Smooth muscle cell (in vitro differentiated cells): ENCODE measurements at regions not wholly inside any gene's neighbourhood (a gene's known extent, or its start where the extent isn't known, plus 50 kb on each side); places are given as distances from the start of the nearest gene placed in this dataset.

Source experiments
- DNase-seq: peaks from one replicate; lab custom pipeline; 2025; ENCODE audit not compliant: unreplicated experiment; lab: John Stamatoyannopoulos, UW
- H2AFZ ChIP-seq: fragments of 200-600 bp; sonication (generic); 2 replicates; pipeline ENCODE4 v1.6.0; 2016; ENCODE audit warnings: antibody characterized with exemption, low read depth, mild to moderate bottlenecking
- H3F3A ChIP-seq: fragments of 200-600 bp; sonication (generic); 2 replicates; pipeline ENCODE4 v1.6.0; 2017; ENCODE audit warnings: antibody characterized with exemption, low read depth
- H3K27ac ChIP-seq: fragments of 200-600 bp; sonication (generic); 2 replicates; pipeline ENCODE4 v1.5.1; 2016; ENCODE audit warnings: low read depth, mild to moderate bottlenecking
- H3K27me3 ChIP-seq: fragments of 200-600 bp; sonication (generic); 2 replicates; pipeline ENCODE4 v1.6.1; 2016; ENCODE audit warnings: low read depth, mild to moderate bottlenecking
- H3K36me3 ChIP-seq: fragments of 200-600 bp; sonication (generic); 2 replicates; pipeline ENCODE4 v1.5.1; 2016; ENCODE audit warnings: low read depth
- H3K4me1 ChIP-seq: fragments of 200-600 bp; sonication (generic); 2 replicates; pipeline ENCODE4 v1.5.1; 2016; ENCODE audit warnings: low read depth
- H3K4me2 ChIP-seq: fragments of 200-600 bp; sonication (generic); 2 replicates; pipeline ENCODE4 v1.6.0; 2016; ENCODE audit warnings: mild to moderate bottlenecking
- H3K4me3 ChIP-seq: fragments of 200-600 bp; sonication (generic); 2 replicates; pipeline ENCODE4 v1.5.1; 2016; ENCODE audit warnings: mild to moderate bottlenecking
- H3K79me2 ChIP-seq: fragments of 200-600 bp; sonication (generic); 2 replicates; pipeline ENCODE4 v1.6.0; 2016; ENCODE audit warnings: low read depth, mild to moderate bottlenecking
- H3K9ac ChIP-seq: fragments of 200-600 bp; sonication (generic); 2 replicates; pipeline ENCODE4 v1.6.0; 2016; ENCODE audit warnings: low read depth
- H3K9me3 ChIP-seq: fragments of 200-600 bp; sonication (generic); replicated peaks from 2 replicates; pipeline ENCODE4 v1.5.1; 2016; ENCODE audit warnings: low read depth
- H4K20me1 ChIP-seq: fragments of 200-600 bp; sonication (generic); 2 replicates; pipeline ENCODE4 v1.6.0; 2016; ENCODE audit warnings: low read depth
- CTCF ChIP-seq: fragments of 200-600 bp; sonication (generic); IDR thresholded peaks from 2 replicates; pipeline ENCODE4 v1.5.1; 2017; ENCODE audit warnings: borderline replicate concordance, mild to moderate bottlenecking, antibody characterized with exemption; ENCODE audit not compliant: insufficient read depth, poor library complexity, severe bottlenecking
- WGBS: methylation state at CpG from one replicate; pipeline ENCODE4 v1.1.7; 2016; ENCODE audit warnings: low lambda C conversion rate; 5-methylcytosine and 5-hydroxymethylcytosine counted together

- H3K4me2 ChIP-seq = no peak overlapping the region
- no peaks in the 10 kb centered on the region for H3K79me2 ChIP-seq
- no peak overlapping the region for H3K4me3 ChIP-seq
- no peaks in the 10 kb centered on the region for H3K36me3 ChIP-seq
- no peak overlapping the region for H2AFZ ChIP-seq
- H4K20me1 ChIP-seq = no peaks in the 10 kb centered on the region
- no peaks in the 10 kb centered on the region for H3F3A ChIP-seq
- H3K27ac ChIP-seq = no peak overlapping the region
- H3K4me1 ChIP-seq = no peaks in the 10 kb centered on the region
- H3K9me3 ChIP-seq = no peaks in the 10 kb centered on the region
- no peak overlapping the region for H3K9ac ChIP-seq
- DNase-seq = no peak
- no peaks in the 10 kb centered on the region for H3K27me3 ChIP-seq
- no peak for TF ChIP-seq CTCF
- WGBS = 61% methylated on average over 16 of the region's 16 CpGs
These were observed 555.2 kb downstream of the CMPK2 start for GRCh38 chr2:6310256-6311215.

- 71% methylated on average over 6 of the region's 6 CpGs for WGBS
- no peak overlapping the region for H3K9ac ChIP-seq
- no peak for DNase-seq
These were observed 553.3 kb downstream of the CMPK2 start for GRCh38 chr2:6312367-6312766.

GRCh38 chr2:6314218-6314960 lies 551.3 kb downstream of the CMPK2 start:
- 70% methylated on average over 4 of the region's 4 CpGs for WGBS
- H3K4me1 ChIP-seq = no peaks in the 10 kb centered on the region
- no peak overlapping the region for H3K4me2 ChIP-seq
- no peaks in the 10 kb centered on the region for H3K9me3 ChIP-seq
- no peak for DNase-seq
- H3K27ac ChIP-seq = no peak overlapping the region
- no peaks in the 10 kb centered on the region for H3K79me2 ChIP-seq
- no peaks in the 10 kb centered on the region for H3F3A ChIP-seq
- H3K36me3 ChIP-seq = no peaks in the 10 kb centered on the region
- TF ChIP-seq CTCF = no peak
- H3K4me3 ChIP-seq = no peak overlapping the region
- no peak overlapping the region for H3K9ac ChIP-seq
- no peaks in the 10 kb centered on the region for H4K20me1 ChIP-seq
- H2AFZ ChIP-seq = no peak overlapping the region
- no peaks in the 10 kb centered on the region for H3K27me3 ChIP-seq

More at GRCh38 chr2:6312367-6312766, 553.3 kb downstream of the CMPK2 start:
- H3K27ac ChIP-seq = no peak overlapping the region
- no peaks in the 10 kb centered on the region for H3K4me1 ChIP-seq
- no peaks in the 10 kb centered on the region for H3K36me3 ChIP-seq
- H3K4me3 ChIP-seq = no peak overlapping the region
- TF ChIP-seq CTCF = no peak
- H3K79me2 ChIP-seq = no peaks in the 10 kb centered on the region
- no peaks in the 10 kb centered on the region for H3F3A ChIP-seq
- no peak overlapping the region for H2AFZ ChIP-seq
- H3K9me3 ChIP-seq = no peaks in the 10 kb centered on the region
- no peaks in the 10 kb centered on the region for H4K20me1 ChIP-seq
- H3K4me2 ChIP-seq = no peak overlapping the region
- no peaks in the 10 kb centered on the region for H3K27me3 ChIP-seq
